MM.1S (cell line): ENCODE measurements at regions not wholly inside any gene's neighbourhood (a gene's known extent, or its start where the extent isn't known, plus 50 kb on each side); places are given as distances from the start of the nearest gene placed in this dataset.

Source experiments
- EZH2phosphoT487 ChIP-seq: fragments of 300-600 bp; sonication (generic); IDR thresholded peaks from 2 replicates; pipeline ENCODE4 v1.6.1; 2018; ENCODE audit warnings: antibody characterized with exemption, low read length
- TF ChIP-seq, protein P1 (sequence below): fragments of 300-600 bp; sonication (generic); IDR thresholded peaks from 2 replicates; pipeline ENCODE4 v1.5.1; 2016; ENCODE audit warnings: antibody characterized with exemption, low read length, mixed read lengths

DNA sequence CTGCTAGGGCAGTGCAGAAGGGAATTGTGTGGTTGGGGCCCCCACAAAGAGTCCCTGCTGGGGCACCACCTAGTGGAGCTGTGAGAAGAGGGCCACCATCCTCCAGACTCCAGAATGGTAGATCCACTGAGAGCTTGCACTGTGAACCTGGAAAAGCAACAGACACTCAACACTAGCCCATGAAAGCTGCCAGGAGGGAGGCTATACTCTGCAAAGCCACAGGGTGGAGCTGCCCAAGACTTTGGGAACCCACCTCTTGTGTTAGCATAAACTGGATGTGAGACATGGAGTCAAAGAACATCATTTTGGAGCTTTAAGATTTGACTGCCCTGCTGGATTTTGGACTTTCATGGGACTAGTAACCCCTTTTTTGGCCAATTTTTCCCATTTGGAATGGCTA is 328.4 kb upstream of the KHDRBS2 start:
- TF ChIP-seq, protein P1, sequence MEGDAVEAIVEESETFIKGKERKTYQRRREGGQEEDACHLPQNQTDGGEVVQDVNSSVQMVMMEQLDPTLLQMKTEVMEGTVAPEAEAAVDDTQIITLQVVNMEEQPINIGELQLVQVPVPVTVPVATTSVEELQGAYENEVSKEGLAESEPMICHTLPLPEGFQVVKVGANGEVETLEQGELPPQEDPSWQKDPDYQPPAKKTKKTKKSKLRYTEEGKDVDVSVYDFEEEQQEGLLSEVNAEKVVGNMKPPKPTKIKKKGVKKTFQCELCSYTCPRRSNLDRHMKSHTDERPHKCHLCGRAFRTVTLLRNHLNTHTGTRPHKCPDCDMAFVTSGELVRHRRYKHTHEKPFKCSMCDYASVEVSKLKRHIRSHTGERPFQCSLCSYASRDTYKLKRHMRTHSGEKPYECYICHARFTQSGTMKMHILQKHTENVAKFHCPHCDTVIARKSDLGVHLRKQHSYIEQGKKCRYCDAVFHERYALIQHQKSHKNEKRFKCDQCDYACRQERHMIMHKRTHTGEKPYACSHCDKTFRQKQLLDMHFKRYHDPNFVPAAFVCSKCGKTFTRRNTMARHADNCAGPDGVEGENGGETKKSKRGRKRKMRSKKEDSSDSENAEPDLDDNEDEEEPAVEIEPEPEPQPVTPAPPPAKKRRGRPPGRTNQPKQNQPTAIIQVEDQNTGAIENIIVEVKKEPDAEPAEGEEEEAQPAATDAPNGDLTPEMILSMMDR, result no peak
- no peak for TF ChIP-seq EZH2phosphoT487
